ENCODE measurements at regions not wholly inside any gene's neighbourhood (a gene's known extent, or its start where the extent isn't known, plus 50 kb on each side); places are given as distances from the start of the nearest gene placed in this dataset.

DNA sequence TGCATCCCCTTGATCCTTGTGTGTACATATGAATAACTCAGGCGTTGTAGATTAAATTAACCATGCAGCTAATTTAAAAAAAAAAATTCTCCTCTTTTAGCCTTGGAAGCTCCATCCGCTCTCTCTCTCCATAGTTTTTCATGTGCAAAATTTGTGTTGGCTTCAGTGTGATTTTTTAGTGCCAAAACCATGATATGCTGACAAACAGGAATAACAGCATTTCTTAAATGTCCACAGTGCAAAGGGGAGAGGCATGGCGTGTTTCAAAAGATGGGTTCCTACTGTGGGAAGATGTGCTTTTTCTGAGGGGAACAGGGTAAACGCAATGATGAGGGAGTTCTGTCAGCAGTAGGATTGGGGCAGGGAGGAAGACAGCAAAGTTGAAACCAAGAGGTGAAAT is 247.0 kb downstream of the ICOS start:
- Histone ChIP-seq H3K4me2 (ENCODE audit: extremely low read depth, insufficient read depth, low read length) (no peak overlapping the region), H3K27ac (ENCODE audit: insufficient read depth, low read length) (no peak overlapping the region), H3K9ac (ENCODE audit: insufficient read depth, low read length) (no peak overlapping the region), H3K36me3 (ENCODE audit: control insufficient read depth, insufficient read depth, low read length) (no peaks in the 10 kb centered on the region), H3K79me2 (ENCODE audit: control insufficient read depth, insufficient read depth, low read length) (no peaks in the 10 kb centered on the region), H4K20me1 (ENCODE audit: control insufficient read depth, extremely low read depth, insufficient read depth, low read length) (no peaks in the 10 kb centered on the region), H3K4me3 (replicated peaks in 1 of 4; ENCODE audit: control extremely low read depth in 1 of 4, insufficient read depth in 1 of 4, low read depth in 3 of 4, low read length in 4 of 4) (no peak overlapping the region), H3K27me3 (ENCODE audit: control insufficient read depth, insufficient read depth, low read length) (no peaks in the 10 kb centered on the region), H2AFZ (ENCODE audit: low read length) (no peak overlapping the region), H3K4me1 (ENCODE audit: control insufficient read depth, extremely low read depth, insufficient read depth, low read length) (no peaks in the 10 kb centered on the region), H3K9me3 (ENCODE audit: control insufficient read depth, insufficient read depth, low read depth, low read length) (no peaks in the 10 kb centered on the region)
- TF ChIP-seq EZH2 (IDR thresholded peaks at IDR 0.05; ENCODE audit: low read length, missing control alignments): no peak
- TF ChIP-seq, protein P1, sequence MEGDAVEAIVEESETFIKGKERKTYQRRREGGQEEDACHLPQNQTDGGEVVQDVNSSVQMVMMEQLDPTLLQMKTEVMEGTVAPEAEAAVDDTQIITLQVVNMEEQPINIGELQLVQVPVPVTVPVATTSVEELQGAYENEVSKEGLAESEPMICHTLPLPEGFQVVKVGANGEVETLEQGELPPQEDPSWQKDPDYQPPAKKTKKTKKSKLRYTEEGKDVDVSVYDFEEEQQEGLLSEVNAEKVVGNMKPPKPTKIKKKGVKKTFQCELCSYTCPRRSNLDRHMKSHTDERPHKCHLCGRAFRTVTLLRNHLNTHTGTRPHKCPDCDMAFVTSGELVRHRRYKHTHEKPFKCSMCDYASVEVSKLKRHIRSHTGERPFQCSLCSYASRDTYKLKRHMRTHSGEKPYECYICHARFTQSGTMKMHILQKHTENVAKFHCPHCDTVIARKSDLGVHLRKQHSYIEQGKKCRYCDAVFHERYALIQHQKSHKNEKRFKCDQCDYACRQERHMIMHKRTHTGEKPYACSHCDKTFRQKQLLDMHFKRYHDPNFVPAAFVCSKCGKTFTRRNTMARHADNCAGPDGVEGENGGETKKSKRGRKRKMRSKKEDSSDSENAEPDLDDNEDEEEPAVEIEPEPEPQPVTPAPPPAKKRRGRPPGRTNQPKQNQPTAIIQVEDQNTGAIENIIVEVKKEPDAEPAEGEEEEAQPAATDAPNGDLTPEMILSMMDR (conservative IDR thresholded peaks at IDR 0.05 in 1 of 2, IDR thresholded peaks at IDR 0.05 in 1 of 2; ENCODE audit: low read depth in 1 of 2, low read length in 2 of 2): no peak
- no peak for DNase-seq (ENCODE audit: low read depth in 2 of 2)

DNA sequence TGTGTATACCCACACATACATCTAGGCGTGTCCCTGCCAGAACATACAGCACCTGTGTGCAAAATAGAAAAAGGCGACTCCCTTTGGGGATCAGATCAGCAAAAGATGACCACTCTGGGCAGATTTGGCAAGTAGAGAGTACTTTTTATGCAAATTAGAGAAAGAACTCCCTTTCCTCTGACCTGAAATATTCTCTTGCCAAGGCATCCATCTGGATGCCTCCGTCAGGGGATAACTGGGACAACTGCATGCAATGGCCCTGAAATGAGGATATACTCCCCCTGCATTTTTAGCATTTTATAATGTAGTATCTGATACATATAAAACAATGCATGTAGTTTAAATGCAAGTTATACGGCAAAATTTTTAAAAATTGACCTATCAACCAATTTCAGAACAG is 247.7 kb downstream of the ICOS start:
- H2AFZ ChIP-seq (ENCODE audit: low read length): no peak overlapping the region
- DNase-seq (ENCODE audit: low read depth in 2 of 2): no peak
- no peak for TF ChIP-seq EZH2 (IDR thresholded peaks at IDR 0.05; ENCODE audit: low read length, missing control alignments)
- H3K9me3 ChIP-seq (ENCODE audit: control insufficient read depth, insufficient read depth, low read depth, low read length): no peaks in the 10 kb centered on the region
- H3K27me3 ChIP-seq (ENCODE audit: control insufficient read depth, insufficient read depth, low read length): no peaks in the 10 kb centered on the region
- no peak overlapping the region for H3K9ac ChIP-seq (ENCODE audit: insufficient read depth, low read length)
- H3K36me3 ChIP-seq (ENCODE audit: control insufficient read depth, insufficient read depth, low read length): no peaks in the 10 kb centered on the region
- no peaks in the 10 kb centered on the region for H4K20me1 ChIP-seq (ENCODE audit: control insufficient read depth, extremely low read depth, insufficient read depth, low read length)
- H3K4me1 ChIP-seq (ENCODE audit: control insufficient read depth, extremely low read depth, insufficient read depth, low read length): no peaks in the 10 kb centered on the region
- no peak overlapping the region for H3K27ac ChIP-seq (ENCODE audit: insufficient read depth, low read length)
- no peak overlapping the region for H3K4me2 ChIP-seq (ENCODE audit: extremely low read depth, insufficient read depth, low read length)
- no peak overlapping the region for H3K4me3 ChIP-seq (replicated peaks in 1 of 4; ENCODE audit: control extremely low read depth in 1 of 4, insufficient read depth in 1 of 4, low read depth in 3 of 4, low read length in 4 of 4)
- no peaks in the 10 kb centered on the region for H3K79me2 ChIP-seq (ENCODE audit: control insufficient read depth, insufficient read depth, low read length)

DNA sequence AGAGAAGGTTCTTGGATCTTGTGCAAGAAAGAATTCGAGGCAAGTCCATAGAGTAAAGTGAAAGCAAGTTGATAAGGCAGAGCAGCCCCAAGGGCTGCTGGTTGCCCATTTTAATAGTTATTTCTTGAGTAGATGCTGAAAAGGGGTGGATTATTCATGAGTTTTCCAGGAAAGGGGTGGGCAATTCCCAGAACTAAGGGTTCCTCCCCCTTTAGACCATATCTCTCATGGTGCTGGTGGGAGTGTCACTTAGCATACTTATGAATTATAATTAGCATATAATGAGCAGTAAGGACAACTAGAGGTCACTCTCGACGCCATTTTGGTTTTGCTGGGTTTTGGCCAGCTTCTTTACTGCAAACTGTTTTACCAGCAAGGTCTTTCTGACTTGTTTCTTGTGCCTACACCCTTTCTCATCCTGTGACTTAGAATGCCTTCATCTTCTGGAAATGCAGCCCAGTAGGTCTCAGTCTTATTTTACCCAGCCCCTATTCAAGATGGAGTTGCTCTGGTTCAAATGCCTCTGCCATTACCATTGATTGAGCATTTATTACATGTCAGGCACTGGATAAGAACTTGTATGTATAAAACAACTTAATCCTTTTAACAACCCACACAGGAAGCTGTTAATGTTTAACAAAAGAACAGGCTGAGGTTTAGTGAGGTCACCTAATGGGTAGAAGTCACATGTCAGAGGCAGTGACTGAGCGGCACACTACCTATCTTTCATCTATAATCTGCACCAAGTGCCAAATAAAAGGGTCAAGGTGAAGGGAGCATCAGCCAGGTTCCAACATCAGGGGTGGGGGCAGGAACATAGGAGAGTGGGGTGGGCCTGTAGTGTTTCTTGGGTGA is 250.9 kb downstream of the ICOS start:
- Histone ChIP-seq H3K27ac (ENCODE audit: insufficient read depth, low read length) (no peak overlapping the region), H3K4me1 (ENCODE audit: control insufficient read depth, extremely low read depth, insufficient read depth, low read length) (no peaks in the 10 kb centered on the region), H4K20me1 (ENCODE audit: control insufficient read depth, extremely low read depth, insufficient read depth, low read length) (no peaks in the 10 kb centered on the region), H3K36me3 (ENCODE audit: control insufficient read depth, insufficient read depth, low read length) (no peaks in the 10 kb centered on the region), H3K27me3 (ENCODE audit: control insufficient read depth, insufficient read depth, low read length) (no peaks in the 10 kb centered on the region), H3K9me3 (ENCODE audit: control insufficient read depth, insufficient read depth, low read depth, low read length) (no peaks in the 10 kb centered on the region), H3K9ac (ENCODE audit: insufficient read depth, low read length) (no peak overlapping the region), H3K4me3 (replicated peaks in 1 of 4; ENCODE audit: control extremely low read depth in 1 of 4, insufficient read depth in 1 of 4, low read depth in 3 of 4, low read length in 4 of 4) (no peak overlapping the region), H2AFZ (ENCODE audit: low read length) (no peak overlapping the region), H3K79me2 (ENCODE audit: control insufficient read depth, insufficient read depth, low read length) (no peaks in the 10 kb centered on the region), H3K4me2 (ENCODE audit: extremely low read depth, insufficient read depth, low read length) (no peak overlapping the region)
- TF ChIP-seq EZH2 (IDR thresholded peaks at IDR 0.05; ENCODE audit: low read length, missing control alignments): no peak
- TF ChIP-seq, protein P1 (conservative IDR thresholded peaks at IDR 0.05 in 1 of 2, IDR thresholded peaks at IDR 0.05 in 1 of 2; ENCODE audit: low read depth in 1 of 2, low read length in 2 of 2): no peak
- no peak for DNase-seq (ENCODE audit: low read depth in 2 of 2)
